Liver (tissue), 8 donors: ENCODE measurements at regions not wholly inside any gene's neighbourhood (a gene's known extent, or its start where the extent isn't known, plus 50 kb on each side); places are given as distances from the start of the nearest gene placed in this dataset.

Experiments
- DNase-seq: peaks from one replicate; pipeline ENCODE4 v3.0.0-alpha.2; 2017; ENCODE audit warnings: low spot score
- H3K27ac ChIP-seq, 2 donors: one replicate each; pipeline ENCODE4 v1.7.0; 2013; ENCODE audit warnings: inconsistent platforms in 2 of 2, low read length in 2 of 2, control low read depth in 1 of 2, low read depth in 1 of 2, mild to moderate bottlenecking in 1 of 2
- H3K27me3 ChIP-seq, 4 donors: one replicate each; pipeline versions ENCODE4 v1.6.1 to v1.7.0; 2013; ENCODE audit warnings: low read length in 3 of 4, inconsistent platforms in 1 of 4, mild to moderate bottlenecking in 1 of 4, moderate library complexity in 1 of 4; ENCODE audit not compliant: control insufficient read depth in 4 of 4, insufficient read depth in 4 of 4
- H3K36me3 ChIP-seq, 4 donors: one replicate each; pipeline versions ENCODE4 v1.6.1 to v1.7.0; 2013; ENCODE audit warnings: low read length in 3 of 4, mild to moderate bottlenecking in 3 of 4, low read depth in 1 of 4, moderate library complexity in 1 of 4; ENCODE audit not compliant: control insufficient read depth in 4 of 4, insufficient read depth in 3 of 4
- H3K4me1 ChIP-seq, 4 donors: one replicate each; pipeline versions ENCODE4 v1.6.1 to v1.7.0; 2013; ENCODE audit warnings: low read length in 3 of 4, mild to moderate bottlenecking in 3 of 4, moderate library complexity in 1 of 4; ENCODE audit not compliant: control insufficient read depth in 4 of 4, insufficient read depth in 4 of 4
- H3K4me3 ChIP-seq, 3 donors: one replicate each; pipeline versions ENCODE4 v1.6.1 to v1.7.0; 2013; ENCODE audit warnings: low read length in 3 of 3, control low read depth in 1 of 3, low read depth in 1 of 3, mild to moderate bottlenecking in 1 of 3
- H3K9ac ChIP-seq, 2 donors: one replicate each; pipeline ENCODE4 v1.7.0; 2013; ENCODE audit warnings: low read length in 2 of 2, mild to moderate bottlenecking in 2 of 2, moderate library complexity in 2 of 2, control low read depth in 1 of 2, low read depth in 1 of 2
- H3K9me3 ChIP-seq, 4 donors: one replicate each; pipeline versions ENCODE4 v1.6.1 to v1.7.0; 2013; ENCODE audit warnings: low read length in 3 of 4; ENCODE audit not compliant: control insufficient read depth in 4 of 4
- ATF3 ChIP-seq: IDR thresholded peaks from 2 replicates; pipeline ENCODE4 v1.6.1; 2016; ENCODE audit warnings: antibody characterized with exemption
- CTCF ChIP-seq: fragments of 150-350 bp; IDR thresholded peaks from 2 replicates; pipeline ENCODE4 v1.5.1; 2017; ENCODE audit warnings: improper control_type of control experiment, low read depth, low read length; ENCODE audit not compliant: missing input control
- EGR1 ChIP-seq, 2 donors: IDR thresholded peaks; 2 replicates each; pipeline ENCODE4 v1.6.1; 2016 to 2018; ENCODE audit warnings: antibody characterized with exemption in 2 of 2, low read depth in 2 of 2
- FOXA1 ChIP-seq: IDR thresholded peaks from 2 replicates; pipeline ENCODE4 v1.6.1; 2016; ENCODE audit warnings: antibody characterized with exemption
- FOXA2 ChIP-seq: IDR thresholded peaks from 2 replicates; pipeline ENCODE4 v1.6.1; 2016; ENCODE audit warnings: antibody characterized with exemption
- GABPA ChIP-seq, 2 donors: IDR thresholded peaks in 1 of 2; conservative IDR thresholded peaks in 1 of 2; 2 replicates each; pipeline ENCODE4 v1.6.1; 2016; ENCODE audit warnings: antibody characterized with exemption in 2 of 2, mild to moderate bottlenecking in 1 of 2, moderate library complexity in 1 of 2
- HNF4A ChIP-seq, 2 donors: conservative IDR thresholded peaks; 2 replicates each; pipeline ENCODE4 v1.6.1; 2016; ENCODE audit warnings: antibody characterized with exemption in 2 of 2, mild to moderate bottlenecking in 2 of 2
- HNF4G ChIP-seq: IDR thresholded peaks from 2 replicates; pipeline ENCODE4 v1.6.1; 2016; ENCODE audit warnings: antibody characterized with exemption
- JUND ChIP-seq, 2 donors: IDR thresholded peaks; 2 replicates each; pipeline ENCODE4 v1.6.1; 2016; ENCODE audit warnings: antibody characterized with exemption in 2 of 2
- NR2F2 ChIP-seq: IDR thresholded peaks from 2 replicates; pipeline ENCODE4 v1.6.1; 2016; ENCODE audit warnings: antibody characterized with exemption
- RAD21 ChIP-seq, 2 donors: IDR thresholded peaks; 2 replicates each; pipeline ENCODE4 v1.6.1; 2016; ENCODE audit warnings: antibody characterized with exemption in 2 of 2, mild to moderate bottlenecking in 2 of 2
- RXRA ChIP-seq, 2 donors: IDR thresholded peaks; 2 replicates each; pipeline ENCODE4 v1.6.1; 2017 to 2018; ENCODE audit warnings: antibody characterized with exemption in 2 of 2, mild to moderate bottlenecking in 1 of 2
- SP1 ChIP-seq: IDR thresholded peaks from 2 replicates; pipeline ENCODE4 v1.6.1; 2018; ENCODE audit warnings: antibody characterized with exemption, mild to moderate bottlenecking
- TAF1 ChIP-seq: conservative IDR thresholded peaks from 2 replicates; pipeline ENCODE4 v1.6.1; 2016; ENCODE audit warnings: antibody characterized with exemption, mild to moderate bottlenecking
- YY1 ChIP-seq: IDR thresholded peaks from 2 replicates; pipeline ENCODE4 v1.6.1; 2016; ENCODE audit warnings: antibody characterized with exemption, mild to moderate bottlenecking
- WGBS: extraction: QIAGEN DNeasy Blood & Tissue Kit; methylation state at CpG from one replicate; pipeline ENCODE4 v1.1.7; 2013; 5-methylcytosine and 5-hydroxymethylcytosine counted together
- TF ChIP-seq, protein P1 (sequence below): IDR thresholded peaks from 2 replicates; pipeline ENCODE4 v1.6.1; 2016; ENCODE audit warnings: antibody characterized with exemption
- TF ChIP-seq, protein P2 (sequence below): IDR thresholded peaks from 2 replicates; pipeline ENCODE4 v1.6.1; 2016; ENCODE audit warnings: antibody characterized with exemption, mild to moderate bottlenecking
- TF ChIP-seq, protein P3 (sequence below): IDR thresholded peaks from 2 replicates; pipeline ENCODE4 v1.6.1; 2016; ENCODE audit warnings: antibody characterized with exemption
- donor health status: healthy.
- donor health status: healthy.
- donor health status: healthy.
- donor health status: healthy.
- donor health status: healthy.

DNA sequence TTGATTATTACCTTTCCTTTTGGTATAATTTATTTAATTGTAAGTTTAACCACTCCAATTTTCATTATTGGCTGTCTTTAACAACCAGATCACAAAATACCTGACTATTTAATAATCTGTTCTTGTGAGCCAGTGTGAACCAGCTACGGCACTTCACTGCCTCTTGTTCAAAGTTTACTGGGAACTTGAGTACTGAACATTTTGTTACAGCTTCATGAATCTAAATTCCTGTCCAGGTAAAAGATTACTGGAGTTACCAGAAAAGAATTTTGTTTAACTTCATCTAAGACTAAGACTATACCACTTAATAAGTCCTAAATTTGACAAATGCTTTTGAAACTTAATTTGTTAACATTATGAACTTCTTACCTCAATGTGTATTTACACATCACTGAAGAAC lies 178.3 kb downstream of the FBXO8 start:
- Histone ChIP-seq H3K4me3 (no peak overlapping the region), H3K27me3 (peaks cover 0 to 4% (median 3%) of the 10 kb centered on the region in 4 donors), H3K36me3 (no peaks in the 10 kb centered on the region), H3K9me3 (no peaks in the 10 kb centered on the region), H3K9ac (no peak overlapping the region), H3K27ac (no peak overlapping the region), H3K4me1 (no peaks in the 10 kb centered on the region)
- TF ChIP-seq HNF4A (conservative IDR thresholded peaks at IDR 0.05) (no peak), GABPA (IDR thresholded peaks at IDR 0.05 in 1 of 2, conservative IDR thresholded peaks at IDR 0.05 in 1 of 2) (no peak), JUND (IDR thresholded peaks at IDR 0.05) (no peak), EGR1 (IDR thresholded peaks at IDR 0.05; ENCODE audit: low read depth in 2 of 2) (no peak), HNF4G (no peak), NR2F2 (no peak), TAF1 (no peak), ATF3 (no peak), YY1 (no peak), SP1 (no peak), CTCF (no peak), FOXA2 (no peak), RAD21 (IDR thresholded peaks at IDR 0.05) (no peak), RXRA (IDR thresholded peaks at IDR 0.05) (no peak), FOXA1 (no peak)
- TF ChIP-seq, protein P1, sequence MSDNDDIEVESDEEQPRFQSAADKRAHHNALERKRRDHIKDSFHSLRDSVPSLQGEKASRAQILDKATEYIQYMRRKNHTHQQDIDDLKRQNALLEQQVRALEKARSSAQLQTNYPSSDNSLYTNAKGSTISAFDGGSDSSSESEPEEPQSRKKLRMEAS = no peak
- TF ChIP-seq, protein P2, sequence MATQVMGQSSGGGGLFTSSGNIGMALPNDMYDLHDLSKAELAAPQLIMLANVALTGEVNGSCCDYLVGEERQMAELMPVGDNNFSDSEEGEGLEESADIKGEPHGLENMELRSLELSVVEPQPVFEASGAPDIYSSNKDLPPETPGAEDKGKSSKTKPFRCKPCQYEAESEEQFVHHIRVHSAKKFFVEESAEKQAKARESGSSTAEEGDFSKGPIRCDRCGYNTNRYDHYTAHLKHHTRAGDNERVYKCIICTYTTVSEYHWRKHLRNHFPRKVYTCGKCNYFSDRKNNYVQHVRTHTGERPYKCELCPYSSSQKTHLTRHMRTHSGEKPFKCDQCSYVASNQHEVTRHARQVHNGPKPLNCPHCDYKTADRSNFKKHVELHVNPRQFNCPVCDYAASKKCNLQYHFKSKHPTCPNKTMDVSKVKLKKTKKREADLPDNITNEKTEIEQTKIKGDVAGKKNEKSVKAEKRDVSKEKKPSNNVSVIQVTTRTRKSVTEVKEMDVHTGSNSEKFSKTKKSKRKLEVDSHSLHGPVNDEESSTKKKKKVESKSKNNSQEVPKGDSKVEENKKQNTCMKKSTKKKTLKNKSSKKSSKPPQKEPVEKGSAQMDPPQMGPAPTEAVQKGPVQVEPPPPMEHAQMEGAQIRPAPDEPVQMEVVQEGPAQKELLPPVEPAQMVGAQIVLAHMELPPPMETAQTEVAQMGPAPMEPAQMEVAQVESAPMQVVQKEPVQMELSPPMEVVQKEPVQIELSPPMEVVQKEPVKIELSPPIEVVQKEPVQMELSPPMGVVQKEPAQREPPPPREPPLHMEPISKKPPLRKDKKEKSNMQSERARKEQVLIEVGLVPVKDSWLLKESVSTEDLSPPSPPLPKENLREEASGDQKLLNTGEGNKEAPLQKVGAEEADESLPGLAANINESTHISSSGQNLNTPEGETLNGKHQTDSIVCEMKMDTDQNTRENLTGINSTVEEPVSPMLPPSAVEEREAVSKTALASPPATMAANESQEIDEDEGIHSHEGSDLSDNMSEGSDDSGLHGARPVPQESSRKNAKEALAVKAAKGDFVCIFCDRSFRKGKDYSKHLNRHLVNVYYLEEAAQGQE = no peak
- TF ChIP-seq, protein P3, sequence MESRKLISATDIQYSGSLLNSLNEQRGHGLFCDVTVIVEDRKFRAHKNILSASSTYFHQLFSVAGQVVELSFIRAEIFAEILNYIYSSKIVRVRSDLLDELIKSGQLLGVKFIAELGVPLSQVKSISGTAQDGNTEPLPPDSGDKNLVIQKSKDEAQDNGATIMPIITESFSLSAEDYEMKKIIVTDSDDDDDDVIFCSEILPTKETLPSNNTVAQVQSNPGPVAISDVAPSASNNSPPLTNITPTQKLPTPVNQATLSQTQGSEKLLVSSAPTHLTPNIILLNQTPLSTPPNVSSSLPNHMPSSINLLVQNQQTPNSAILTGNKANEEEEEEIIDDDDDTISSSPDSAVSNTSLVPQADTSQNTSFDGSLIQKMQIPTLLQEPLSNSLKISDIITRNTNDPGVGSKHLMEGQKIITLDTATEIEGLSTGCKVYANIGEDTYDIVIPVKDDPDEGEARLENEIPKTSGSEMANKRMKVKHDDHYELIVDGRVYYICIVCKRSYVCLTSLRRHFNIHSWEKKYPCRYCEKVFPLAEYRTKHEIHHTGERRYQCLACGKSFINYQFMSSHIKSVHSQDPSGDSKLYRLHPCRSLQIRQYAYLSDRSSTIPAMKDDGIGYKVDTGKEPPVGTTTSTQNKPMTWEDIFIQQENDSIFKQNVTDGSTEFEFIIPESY = no peak
- no peak for DNase-seq
- 81% methylated on average over 1 of the region's 1 CpG for WGBS
